Caki2 (cell line): ENCODE measurements at regions not wholly inside any gene's neighbourhood (a gene's known extent, or its start where the extent isn't known, plus 50 kb on each side); places are given as distances from the start of the nearest gene placed in this dataset.

Experiments used
- DNase-seq: peaks from one replicate; pipeline ENCODE4 v3.0.0-alpha.2; 2015; ENCODE audit warnings: low read depth
- in situ Hi-C: cut with HindIII; loops from 2 replicates; pipeline ENCODE4 v1.10.0; 2016; ENCODE audit warnings: low sequenced_read_pairs, low pct_unique_long_range_greater_than_20kb, mixed read lengths

DNA sequence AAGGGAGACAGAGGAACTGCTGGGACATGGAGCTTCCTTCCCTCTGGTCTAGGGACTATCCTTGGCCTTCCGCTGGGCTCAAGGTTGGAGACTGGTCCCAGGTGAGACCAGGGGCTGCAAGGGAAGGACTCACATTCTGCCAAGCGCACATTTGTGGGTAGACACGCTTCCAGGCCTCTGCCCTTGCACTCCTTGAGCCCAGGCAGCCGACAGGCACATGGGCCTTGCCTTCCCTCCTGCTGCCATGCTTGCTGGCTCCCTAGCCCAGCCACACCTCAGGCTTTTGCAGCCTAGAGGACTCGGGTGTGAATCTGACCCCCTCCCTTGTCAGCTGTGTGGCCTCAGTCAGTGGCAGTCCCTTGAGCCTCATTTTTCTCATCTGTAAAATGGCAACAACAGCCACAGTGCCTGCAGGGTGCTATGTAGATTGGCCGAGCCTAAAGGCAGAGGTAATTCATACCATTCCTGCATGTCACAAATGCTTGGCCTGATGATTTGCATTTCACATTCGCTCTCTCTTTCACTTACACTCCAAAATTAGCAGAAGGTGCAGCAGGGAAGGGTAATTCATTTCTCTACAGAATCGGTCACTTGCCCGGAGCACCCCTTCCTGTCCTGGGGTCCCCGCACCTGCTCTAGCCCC, 57.6 kb upstream of the NECTIN1 start:
- no peak for DNase-seq
- in situ Hi-C loops, result no loop called here

DNA sequence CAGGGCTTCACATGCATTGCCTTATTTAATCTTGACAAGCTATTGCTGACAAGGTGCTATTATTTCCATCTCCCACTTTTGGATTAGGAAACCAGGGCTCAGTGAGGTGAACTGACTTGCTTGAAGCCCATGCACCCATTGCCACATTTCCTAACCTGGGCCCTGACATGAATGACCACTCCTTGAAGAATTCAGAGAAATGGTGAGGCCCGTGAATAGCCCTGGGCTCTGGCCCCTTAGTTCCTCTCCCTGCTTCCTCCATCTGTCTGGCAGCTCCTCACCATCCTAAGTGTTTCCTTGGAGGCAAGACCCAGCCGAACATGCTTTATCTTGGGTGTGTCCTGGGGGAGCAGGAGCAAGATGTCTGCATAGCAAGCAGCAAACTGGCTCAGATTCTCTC, 56.1 kb upstream of the NECTIN1 start:
- no peak for DNase-seq
- in situ Hi-C loops, result no loop called here

DNA sequence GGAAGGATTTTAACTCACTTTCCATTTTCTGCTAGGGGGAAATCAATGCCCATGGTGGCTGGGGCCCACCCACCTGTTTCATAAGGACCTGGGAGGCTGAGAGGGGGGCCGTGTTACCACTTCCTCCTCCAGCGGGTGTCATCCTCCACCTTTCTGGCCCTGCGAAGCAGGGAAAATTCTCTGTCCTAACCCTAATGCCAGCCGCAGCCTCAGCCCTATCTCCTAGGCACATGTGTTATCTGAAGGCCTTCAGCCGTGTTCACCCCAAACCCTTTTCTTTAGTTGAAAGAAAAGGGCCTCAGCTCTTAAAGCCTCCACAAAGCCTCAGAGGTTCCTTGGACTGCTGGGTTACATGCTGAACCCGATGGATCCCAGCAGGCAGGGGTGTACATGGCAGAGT, 55.4 kb upstream of the NECTIN1 start:
- in situ Hi-C loops, result no loop called here
- DNase-seq, result no peak

DNA sequence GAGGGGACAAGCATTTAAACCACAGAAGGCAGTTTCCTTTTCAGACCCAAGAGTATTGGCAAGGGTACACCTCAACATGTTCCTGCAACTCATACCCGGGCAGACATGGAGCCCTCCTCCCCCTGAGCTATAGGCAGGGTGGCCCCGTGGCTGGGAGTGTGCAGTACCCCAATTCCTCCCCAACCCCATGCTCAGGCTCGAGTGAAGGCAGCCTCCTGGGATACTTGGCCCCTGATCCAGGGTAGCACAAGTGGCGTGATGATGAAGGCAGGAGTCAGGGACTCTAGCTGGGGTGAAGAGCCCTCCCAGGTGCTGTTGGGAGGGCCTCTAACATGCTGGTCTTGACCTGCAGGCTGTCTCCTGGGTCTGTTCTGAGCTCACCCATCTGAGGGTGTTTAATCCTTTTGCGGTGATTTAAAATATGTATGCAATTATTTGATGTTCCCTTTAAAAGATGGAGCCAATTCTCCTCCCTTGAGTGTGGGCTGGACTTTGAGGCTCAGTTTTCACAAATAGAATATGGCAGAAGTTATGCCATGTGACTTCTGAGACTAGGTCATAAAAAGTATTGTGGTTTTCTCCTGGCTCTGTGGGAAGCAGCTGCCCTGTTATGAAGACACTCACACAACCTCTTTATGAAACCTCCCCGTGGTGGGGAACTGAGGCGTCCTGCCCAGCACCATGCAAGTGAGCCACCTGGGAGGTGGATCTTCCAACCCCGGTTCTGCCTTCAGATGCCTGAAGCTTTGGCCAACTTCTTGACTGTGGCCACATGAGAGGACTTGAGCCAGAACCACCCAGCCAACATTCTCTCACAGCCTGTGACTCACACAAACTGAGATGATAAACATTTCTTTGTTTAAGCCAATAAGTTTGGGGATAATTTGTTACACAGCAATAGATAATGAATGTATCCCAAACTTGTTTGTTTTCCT, 54.7 kb upstream of the NECTIN1 start:
- no peak for DNase-seq
- in situ Hi-C loops, result no loop called here

DNA sequence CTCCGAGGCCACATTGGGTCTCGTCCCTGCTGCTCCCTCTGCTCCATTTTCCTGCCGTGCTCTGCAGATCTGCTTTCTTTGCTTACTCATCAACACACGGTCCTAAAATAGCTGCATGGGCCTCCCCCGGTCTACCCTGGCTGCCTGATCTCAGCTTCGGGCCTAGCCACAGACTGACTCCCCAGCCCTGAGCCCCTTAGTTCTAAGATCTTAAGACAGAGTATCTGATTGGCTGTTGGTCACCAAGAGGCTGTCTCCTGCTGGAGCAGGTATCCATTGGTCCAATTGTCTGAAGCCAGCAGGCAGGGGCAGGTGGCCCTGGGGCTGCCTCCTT, 53.7 kb upstream of the NECTIN1 start:
- DNase-seq, result no peak
- in situ Hi-C loops, result no loop called here

DNA sequence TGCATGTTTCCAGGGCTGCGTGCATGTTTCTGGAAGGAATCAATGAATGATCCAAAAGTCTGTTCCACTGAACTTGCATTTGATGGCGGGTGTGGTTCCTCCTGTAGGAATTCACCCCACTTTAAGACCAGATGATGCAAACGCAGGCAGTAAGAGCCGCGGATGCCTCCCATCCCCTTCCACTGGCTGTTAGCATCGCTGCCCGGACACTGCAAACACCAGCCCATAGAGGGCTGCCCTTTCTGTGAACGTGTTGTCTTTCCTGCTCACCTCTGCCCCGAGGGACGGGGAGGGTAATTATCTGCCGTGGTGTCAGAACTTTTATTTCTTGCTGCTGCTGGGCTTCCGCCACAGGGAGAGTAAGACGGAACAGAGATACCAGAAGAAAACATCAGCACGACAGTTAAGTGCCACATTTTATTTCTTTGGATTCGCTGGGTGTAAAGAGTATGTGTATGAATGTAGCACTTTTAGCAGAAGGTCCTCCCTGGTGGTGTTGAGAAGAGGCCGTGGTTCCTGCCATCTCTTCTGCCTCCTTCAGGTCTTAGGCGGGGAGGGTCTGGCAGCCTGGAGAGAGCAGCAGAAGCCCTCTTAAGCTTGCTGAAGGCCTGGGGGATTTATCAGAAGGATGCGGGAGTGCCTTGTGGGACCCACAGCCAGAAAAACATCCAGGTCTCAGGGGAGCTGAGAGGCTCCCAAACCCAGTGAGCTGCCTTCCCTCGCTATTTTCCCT, 53.2 kb upstream of the NECTIN1 start:
- no peak for DNase-seq
- in situ Hi-C loops, result no loop called here

DNA sequence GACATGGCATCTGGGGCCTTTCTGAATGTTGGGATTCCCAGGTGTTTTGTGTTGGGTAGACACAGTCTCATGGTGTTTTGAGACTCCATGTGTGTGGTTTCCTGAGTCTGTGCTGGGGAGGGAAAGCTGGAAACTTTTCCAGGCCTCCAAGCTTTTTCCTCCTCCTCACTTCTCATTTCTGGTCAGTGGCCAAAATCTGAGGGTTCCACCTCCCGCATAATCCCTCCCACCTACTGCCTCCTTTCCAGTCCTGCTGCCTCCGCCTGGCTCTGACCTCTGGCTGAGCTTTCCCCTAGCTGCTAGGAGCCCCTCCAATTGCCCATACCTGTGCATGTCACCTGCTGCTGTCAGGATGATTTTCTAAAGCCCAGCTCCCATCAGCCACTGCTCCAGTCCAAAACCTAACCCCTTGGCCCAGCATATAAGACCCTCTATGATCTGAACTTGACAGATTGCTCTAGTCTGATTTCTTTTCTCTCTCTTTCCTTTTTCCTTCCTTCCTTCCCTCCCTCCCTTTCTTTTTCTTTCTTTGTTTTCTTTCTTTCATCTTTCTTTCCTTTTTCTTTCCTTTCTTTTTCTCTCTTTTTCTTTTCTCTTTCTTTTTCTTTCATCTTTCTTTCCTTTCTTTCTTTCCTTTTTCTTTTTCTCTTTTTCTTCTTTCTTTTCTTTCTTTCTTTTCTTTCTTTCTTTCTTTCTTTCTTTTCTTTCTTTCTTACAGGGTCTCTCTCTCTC, 51.4 kb upstream of the NECTIN1 start:
- no peak for DNase-seq
- in situ Hi-C loops, result no loop called here

DNA sequence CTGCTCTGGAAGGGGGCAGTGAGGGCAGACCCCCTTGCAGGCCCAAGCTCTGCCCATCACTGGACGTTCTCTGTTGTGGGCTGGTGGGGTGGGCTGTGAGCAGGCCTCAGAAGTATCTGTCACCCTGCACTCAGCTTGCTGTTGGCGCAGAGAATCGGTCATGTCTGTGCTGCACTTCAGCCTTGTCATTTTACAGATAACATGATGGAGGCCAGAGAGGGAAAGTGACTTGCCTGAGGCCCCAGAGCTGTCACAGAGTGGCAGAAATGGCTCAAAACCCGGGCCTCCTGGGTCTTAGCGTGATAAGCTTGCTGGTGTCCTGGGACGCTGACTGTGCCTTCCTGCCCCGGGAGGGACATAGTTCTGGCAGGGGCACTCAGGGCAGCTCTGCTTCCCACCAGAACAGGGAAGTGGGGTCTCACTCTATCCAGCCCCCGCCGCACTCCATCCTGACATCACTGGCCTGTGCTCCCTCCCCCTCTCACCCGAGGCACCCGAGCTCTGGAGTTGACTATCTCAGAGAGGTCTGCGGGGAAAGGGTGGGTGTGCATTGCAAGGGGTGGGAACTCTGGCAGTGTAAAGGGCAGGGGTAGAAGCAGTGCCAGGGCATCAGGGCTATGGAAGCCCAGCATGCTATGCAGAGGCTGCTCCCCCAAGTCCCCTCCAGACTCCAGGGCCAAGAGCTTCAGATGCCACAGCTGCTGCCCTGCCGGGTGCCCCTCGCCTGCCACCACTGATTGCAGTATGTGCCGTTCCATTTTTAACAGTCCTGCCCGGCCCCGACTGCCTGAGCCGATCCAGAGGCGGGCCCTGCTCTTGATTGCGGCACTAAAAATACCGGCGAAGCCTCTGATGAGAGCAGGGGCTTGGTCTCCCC, 50.4 kb upstream of the NECTIN1 start:
- no peak for DNase-seq
- in situ Hi-C loops, result no loop called here
